GM19324 (cell line): ENCODE measurements at regions not wholly inside any gene's neighbourhood (a gene's known extent, or its start where the extent isn't known, plus 50 kb on each side); places are given as distances from the start of the nearest gene placed in this dataset.

ENCODE experiments used
- ATAC-seq: cut with Tn5 transposase; IDR thresholded peaks from one replicate; pipeline ENCODE4 v1.9.1; 2021; ENCODE audit warnings: mild to moderate bottlenecking, moderate library complexity; ENCODE audit not compliant: unreplicated experiment, low FRiP score

DNA sequence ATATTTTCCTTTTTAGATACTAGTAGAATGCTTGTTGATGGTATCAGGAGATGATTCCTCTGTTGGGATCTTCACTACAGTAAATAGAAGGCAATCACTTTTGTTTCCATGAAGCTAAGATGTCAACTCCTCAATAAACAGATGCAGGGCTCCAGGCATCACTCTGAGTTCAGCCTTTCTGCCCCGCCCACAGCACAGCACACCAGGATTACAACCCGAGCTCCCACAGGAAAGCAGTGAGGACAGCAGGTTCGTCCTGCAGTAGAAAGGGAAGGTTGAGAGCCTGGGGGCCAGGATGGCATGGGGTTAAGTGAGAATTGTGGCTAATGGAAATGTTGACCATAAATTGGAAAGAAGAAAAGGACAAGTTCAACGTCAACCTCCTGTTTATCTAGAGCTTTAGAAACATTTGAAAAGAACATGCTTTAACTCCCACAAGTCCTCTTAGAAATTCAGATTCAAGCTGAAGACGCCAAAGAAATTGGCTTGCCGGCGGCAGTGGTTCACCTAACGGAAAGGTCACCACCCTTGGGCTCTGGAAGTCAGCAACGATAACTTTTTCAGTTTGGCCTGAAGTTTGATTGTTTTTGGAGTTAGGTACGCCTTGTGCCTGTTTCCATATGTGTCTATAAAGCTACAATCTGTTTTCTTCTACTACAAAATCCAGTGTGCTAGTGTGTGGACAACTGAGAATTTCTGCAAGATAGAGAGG, 144.4 kb upstream of the PDE10A start:
- ATAC-seq, result no peak

DNA sequence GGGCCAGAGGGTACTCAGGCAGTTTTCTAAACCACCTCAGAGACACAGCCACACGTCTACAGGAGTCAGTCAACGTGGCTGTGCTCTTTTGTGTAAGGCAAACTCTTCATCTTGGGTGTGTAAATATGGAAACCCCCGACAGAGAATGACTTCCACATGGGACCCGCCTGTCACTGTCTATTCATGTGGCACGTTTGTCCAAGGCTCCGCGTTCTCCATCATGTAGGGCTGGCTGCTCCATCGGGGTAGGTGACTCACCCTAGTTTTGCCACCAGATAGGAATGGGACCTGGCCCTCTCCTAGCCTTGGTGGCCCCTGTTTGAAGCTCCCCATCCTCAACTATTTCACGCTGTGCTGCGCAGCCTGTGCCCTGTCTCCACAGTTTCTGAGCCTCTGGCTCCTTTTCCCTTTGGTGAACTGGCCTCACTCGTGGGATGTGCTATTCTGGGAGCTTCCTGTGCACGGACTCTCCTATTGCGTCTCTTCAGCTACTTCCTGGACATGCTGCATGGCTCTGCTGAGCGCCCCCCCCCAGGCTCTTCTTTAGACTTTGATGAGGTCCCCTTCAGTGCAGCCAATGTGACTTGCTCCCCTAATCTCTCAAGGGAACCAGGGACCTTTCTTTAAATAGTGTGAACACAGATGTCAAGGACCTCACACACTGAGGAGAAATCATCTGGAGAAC, 143.2 kb upstream of the PDE10A start:
- ATAC-seq, result no peak

DNA sequence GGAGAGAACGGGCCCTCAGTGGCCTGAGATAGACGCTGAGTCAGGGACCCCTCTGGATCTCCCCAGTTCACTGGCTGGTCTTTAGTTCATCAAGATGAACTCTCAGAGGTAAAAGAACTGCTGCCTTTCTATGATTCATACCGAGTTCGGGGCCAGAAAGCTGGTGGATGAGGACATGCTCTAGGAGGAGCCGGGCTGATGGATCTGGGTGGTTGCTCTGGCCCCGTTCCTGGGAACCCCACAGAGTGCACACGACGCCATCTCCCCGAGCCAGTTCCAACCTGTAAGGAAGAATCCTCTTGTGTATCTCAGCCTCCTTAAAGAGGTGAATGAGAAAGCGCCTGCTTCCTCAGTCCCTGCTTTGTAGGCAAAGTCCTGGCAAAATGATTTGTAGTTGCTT, 142.6 kb upstream of the PDE10A start:
- ATAC-seq, result no peak

DNA sequence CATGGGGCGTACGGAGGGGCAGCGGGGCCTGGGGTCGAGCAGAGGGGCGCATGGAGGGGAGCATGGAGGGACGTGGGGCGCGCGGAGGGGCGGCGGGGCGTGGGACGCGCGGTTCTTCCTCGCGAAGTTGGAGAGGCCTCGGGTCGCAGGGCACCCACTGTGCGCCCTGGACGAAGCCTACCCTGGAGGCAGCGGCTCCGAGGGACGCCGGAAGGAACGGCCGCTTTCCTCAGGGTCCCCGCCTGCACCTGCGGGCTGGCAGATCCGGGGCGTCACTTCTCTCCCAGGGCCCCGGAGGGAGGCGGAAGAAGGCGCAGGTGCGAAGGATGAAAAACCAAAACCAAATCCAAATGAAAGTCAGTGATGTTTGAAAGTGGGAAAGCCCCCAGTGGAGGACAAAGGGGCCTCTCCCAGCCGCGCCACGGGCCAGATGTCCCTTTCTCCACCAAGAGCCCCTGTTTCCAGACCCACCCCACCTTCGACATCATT, 142.1 kb upstream of the PDE10A start:
- ATAC-seq, result no peak

DNA sequence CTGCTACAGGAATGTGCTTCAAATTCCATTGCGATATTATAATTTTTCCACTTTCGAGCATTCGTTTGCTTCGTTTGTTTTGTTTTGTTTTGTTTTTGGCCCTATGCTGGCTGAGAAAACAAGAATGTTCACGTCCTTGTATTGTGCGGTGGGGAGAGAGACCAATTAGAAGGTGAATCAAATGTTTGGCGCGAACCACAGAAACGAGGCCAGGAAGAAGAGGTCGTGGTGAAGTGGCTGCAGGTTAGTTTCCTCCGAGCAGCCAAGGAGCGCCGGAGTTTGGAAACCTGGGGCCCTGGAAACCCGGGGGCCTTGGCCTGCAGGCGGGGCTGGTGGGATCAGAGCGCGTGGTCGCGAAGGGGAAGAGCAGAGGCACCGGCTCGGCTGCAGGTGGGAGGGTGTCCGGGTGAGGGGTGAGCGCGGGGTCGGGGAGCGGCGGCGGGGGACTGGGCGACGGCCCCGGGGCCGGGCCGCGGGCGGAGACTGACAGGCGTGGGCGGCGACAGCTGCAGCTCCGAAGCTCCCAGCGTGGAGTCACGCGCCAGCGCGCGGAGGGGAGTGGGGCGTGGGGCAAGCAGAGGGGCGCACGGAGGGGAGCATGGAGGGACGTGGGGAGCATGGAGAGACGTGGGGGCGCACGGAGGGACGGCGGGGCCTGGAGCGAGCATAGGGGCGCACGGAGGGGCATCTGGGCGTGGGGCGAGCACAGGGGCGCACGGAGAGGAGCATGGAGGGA, 141.5 kb upstream of the PDE10A start:
- ATAC-seq, result no peak

DNA sequence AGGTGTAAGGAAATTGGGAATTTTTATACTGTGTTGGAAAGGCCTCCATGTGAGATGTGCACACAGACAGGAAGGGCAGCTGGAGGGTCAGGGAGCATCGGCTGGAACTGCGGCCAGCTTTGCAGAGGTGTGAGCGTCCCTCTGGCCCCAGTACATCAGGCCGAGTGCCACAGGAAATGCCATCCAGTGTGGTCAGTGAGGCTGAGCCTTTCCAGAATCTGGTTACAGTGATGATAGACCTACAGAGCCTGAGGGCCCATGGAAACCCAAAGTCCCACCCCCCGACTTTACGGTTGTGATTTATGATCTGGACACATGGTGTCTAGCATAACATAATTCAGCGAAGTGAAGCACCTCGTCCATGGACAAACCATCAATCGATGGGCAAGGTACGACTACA, 137.3 kb upstream of the PDE10A start:
- no peak for ATAC-seq

DNA sequence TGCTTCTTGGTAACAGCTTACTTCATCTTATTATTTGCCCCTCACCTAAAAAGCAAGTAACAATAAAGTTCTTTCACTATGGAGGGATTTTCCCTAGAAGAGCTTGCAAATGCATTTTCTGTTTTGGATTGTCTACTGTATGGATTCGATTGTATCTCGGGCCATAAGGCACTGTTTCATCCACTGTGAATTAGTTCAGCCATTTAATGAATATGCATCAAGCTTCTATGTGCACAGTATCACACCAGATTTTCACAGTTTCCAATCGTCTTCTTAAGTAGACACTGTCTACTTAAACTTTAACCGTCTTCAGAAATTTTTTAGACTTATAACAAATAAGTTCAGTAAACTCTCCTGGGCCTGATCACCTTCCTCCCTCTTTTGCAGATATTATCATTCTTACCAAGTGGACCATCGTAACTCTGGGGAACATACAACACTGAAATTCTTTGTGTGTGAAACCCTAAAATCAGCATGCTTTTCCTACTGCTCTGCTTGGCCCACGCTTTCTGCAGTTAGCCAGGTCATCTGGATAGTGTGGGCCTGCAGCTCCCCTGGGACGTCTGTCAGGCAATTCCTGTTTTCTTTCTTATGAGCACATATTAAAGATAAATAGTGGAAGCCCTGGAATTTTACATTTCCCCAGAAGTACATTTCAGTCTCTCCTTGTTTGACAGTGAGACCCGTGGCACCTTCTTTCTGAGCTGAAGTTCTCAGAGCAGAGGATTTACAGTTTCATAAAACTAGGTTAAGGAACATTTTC, 136.5 kb upstream of the PDE10A start:
- ATAC-seq, result no peak

DNA sequence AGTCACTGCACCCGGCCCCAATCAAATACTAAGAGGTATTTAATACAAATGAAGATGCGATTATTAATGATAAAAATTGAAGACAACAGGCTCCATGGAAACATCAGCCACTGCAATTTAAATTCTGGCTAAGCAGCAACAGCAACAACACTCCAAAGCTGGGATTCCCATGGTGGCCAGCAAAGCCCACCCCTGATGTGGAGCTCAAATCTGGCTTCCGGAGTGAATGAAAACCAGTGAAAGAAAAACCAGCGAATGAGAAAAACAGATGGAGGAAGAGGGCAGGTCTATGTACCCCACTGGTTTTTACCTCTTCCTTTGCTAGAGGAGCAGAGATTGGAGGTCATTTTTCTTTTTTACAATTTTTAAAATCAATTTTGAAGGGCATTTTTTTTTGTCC, 135.9 kb upstream of the PDE10A start:
- ATAC-seq, result no peak

DNA sequence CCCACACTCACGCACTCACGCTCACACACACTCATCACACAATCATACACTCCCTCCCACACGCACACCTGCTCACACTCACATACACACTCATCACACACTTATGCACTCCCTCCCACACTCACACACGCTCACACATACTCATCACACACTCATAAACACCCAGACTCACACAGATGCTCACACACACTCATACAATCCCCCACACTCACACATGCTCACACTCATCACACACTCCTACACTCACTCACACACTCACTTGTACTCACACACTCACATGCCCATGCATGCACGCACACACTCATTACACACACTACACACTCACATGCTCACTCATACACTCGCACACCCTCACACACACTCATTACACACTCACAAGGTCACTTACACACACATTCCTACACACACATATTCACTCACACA, 131.1 kb upstream of the PDE10A start:
- no peak for ATAC-seq

DNA sequence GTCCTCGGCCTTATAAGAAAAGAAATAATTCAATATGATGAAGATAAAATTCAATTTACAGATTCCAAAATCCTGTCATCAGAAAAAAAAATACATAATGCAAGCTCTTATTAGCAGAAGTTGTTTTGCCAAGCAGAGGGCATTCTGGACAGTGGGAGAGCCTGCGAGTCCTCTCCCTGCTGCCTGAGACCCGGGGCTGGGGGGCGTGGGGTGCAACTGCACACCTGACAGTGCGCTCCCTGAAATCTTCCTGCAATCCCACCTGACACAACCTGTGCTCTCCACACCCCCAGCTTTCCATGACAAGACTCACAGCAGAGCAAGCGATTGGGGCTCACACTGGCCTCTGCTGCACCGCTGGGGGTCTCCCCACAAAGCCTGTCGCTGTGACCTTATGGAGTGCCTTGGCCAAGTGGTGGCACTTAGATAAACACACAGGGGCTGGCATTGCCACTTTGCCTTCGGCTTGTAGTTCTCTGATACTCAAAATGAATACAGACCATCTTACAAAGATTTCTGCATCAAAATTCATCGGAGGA, 130.3 kb upstream of the PDE10A start:
- ATAC-seq, result no peak

DNA sequence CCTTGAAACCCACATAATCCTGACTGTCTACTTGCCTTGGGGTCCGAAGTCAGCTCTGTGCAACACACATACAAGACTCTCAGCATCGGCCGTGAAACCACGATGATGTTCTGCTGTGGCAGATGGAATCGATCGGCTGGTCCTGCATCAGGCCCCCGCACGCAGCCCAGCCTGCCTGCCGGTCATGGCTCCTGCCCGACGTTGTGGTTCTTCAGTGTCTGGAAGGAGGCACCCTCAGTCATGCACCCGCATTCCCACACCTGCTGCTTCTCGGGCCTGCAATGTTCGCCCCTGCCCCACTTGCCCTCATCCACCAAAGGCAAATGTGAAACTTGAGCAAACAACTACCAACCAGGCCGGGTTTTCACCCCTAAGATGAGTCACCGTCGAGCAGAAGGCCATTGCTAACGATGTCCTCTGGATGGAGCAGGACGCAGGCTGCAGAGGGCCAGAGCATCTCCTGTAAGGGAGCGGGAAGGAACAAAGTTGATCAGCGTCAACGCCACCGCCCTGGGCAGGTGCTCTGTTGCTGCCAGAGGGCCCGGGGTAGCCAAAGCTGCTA, 128.9 kb upstream of the PDE10A start:
- ATAC-seq, result no peak

DNA sequence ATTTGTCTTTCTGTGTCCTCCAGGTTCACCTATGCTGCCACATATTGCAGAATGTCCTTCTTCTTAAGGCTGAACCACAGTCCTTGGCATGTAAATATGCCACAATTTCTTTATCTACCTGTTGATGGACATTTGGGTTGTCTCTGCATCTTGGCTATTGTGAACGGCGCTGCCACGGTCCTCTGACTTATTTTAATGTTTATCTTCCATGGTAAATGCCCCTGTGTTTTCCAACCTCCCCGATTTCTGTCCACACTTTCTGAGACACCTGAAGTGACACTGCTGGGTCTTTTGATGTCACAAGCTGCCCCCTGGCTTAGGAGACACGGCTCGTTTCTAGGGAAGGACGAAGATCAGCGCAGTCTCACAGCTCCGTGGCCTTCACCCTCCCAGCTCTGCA, 128.3 kb upstream of the PDE10A start:
- no peak for ATAC-seq

DNA sequence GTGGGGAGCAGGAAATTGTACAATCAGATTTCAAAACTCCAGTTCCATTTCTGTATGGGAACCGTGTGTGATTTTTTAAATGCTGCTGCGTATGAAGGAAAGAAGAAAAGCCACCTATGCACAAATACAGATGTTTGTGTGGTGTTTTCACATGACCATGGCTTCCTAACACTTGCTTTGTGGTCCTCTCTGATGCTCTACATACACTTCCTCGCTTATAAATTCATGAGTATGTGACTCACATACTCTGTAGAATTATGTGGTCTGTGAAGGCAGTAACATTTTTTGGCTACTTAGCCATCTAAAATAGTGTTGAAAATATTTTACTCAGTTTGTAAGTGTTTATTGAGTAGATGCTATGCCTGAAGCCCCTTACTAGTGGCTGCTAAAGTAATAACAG, 119.8 kb upstream of the PDE10A start:
- no peak for ATAC-seq

DNA sequence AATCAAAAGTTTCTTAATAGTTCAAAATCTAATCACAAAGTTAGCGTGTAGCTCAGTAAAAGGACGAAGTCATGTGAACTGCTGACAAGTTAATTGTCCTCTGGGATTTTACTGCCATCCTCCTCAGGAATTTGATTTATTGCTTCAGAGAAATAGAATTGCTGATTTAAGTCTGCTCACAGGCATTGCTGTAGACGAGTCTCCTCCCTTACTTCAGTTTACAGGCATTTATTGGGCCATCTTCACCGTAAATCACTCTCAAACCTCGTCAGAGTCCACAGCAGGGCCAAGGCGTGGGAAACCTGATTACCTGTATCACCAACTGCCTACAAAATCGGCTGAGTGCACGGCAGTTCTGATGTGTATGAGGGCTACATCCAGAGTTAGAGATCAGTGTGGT, 119.1 kb upstream of the PDE10A start:
- no peak for ATAC-seq

DNA sequence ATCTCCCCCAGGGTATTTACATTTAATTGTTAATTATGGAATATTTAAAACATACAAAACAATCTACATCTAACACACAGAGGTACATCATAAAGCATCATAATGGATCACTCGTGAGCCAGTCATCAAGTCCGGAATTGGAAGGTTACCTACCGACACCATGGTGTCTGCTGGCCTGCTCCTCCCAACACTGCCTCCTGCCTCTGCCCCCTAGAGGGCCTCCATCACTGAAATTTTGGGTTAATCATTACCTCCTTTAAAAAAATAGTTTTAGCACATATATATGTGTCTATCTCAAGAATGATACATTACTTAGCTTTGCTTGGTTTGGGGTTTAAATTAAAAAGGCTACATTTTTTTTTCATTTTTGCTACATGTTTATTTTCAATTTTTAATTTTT, 114.6 kb upstream of the PDE10A start:
- ATAC-seq, result no peak

DNA sequence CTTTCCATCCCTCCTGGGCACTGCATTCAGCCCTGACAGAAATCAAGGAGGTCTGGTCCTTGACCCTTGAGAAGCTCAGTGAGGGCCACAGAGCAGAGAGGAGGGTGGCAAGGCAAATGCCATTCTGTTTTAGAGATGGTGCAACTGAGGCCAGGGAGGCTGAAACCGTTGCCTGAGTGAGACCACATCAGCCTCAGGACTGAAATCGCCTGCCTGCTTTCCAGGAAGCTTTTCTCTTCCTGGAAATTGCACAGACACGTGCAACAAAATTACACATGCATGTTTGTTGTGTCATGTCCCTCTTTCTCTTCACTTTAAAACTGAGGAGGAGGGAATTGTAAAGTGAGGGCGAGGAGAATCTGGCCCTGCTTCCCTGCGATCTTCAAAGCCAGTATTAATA, 113.7 kb upstream of the PDE10A start:
- no peak for ATAC-seq

DNA sequence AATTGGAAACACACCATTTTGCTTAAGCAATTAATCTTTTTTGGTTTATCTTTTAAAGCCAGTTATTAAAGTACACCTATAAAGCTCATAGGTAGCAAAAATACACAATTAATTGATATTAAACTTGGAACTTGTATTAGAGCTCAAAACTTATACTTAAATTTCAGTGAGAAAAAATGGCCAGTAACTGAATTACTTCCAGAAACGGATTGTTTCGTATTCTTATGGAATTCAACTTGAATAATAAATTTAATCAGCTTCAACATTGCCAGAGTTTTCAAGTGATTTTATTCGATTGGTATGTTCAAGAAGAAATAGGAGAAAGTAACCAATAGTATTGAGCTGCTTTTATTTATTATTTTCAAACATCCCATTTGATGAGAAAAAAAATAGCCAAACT, 112.7 kb upstream of the PDE10A start:
- no peak for ATAC-seq

DNA sequence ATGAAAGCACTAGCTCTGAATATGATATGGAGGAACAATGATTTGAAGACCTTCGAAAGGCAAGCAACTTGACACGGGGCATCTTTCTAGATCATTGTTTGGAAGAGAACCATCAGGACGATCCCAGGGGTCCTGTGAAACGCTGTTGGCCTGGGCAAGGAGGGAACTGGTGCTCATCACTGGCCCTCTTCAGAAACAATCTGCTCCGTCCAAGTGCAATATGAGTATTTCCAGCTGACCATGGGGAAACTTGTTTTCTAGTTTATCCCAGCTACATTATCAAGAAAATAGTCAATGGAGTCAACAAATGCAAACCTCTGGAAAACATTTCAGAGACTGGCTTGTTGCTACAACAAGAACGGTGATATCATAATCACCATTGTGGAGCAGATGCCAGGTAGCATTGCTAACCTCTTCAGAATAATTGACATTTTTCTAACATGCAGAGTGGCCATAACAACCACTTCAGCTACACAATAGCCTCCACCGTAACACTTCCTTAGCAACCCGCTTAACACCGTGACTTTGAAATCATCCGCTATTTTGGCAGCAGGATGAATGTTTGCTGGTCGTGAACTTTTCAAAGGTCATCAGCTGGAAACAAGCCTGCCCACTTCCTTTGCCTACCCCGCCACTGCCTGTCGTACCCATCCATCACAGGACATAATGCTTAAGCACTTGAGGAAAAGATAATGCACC, 112.0 kb upstream of the PDE10A start:
- no peak for ATAC-seq

DNA sequence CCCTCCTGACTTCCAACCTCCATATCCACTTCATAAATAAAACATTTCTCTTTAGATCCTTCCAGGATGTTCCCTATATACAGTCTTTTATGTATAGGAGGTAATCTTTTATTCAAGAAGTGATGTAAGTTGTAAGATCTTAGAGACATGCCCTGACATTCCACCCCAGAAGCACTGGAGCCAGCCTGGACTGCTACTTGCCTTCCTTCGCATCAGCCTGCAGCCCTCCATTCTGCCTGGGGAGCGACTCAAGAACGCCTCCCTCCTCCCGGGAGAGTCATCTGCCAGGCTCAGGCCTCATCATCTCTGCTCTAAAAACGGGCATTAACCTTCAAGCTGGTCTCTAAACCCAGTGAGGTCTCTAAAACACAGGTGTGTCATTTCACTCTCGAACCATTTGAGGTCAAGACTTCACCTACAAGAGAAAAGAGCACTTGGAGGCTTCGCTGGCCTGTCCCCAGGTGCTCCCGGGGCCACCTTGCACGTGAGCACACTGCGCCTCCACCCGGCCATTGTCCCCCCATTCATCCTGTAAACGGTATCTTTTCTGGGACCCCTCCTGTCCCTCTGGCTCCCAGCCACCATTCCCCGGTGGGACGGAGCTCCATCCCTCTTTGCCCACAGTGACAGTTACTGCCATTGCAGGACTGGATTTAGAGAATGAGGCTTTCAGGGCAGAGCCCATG, 107.5 kb upstream of the PDE10A start:
- ATAC-seq, result no peak
